ENCODE measurements at regions not wholly inside any gene's neighbourhood (a gene's known extent, or its start where the extent isn't known, plus 50 kb on each side); places are given as distances from the start of the nearest gene placed in this dataset.

DNA sequence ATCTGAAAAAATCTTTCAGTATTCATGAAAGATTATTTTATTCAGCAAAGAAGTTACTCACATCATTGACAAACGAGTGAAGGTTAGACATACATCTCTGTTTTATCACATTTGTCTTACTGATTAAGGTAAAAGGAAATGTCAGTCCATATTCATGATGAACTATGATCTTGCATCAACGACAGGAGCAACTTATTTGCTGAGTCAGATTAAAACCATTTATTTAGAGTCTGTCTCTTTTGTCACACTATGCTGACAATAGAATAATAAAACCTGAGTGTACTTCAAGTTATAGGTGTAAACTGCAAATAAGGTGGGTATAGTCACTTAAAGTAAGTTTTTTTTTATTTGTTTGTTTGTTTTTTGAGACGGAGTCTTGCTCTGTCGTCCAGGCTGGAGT lies 216.5 kb upstream of the SEMA3C start:
- no peaks in the 10 kb centered on the region for H3K4me1 ChIP-seq
- no peak for TF ChIP-seq CTCF (IDR thresholded peaks at IDR 0.05)
- TF ChIP-seq POLR2A (IDR thresholded peaks at IDR 0.05) = no peak
- H3K27ac ChIP-seq = no peak overlapping the region
- DNase-seq = no peak
- intact Hi-C loops (cut with DNase I) = no loop called here
- no peaks in the 10 kb centered on the region for H3K36me3 ChIP-seq
- no peaks in the 10 kb centered on the region for H3K27me3 ChIP-seq
- H3K9me3 ChIP-seq = no peaks in the 10 kb centered on the region
- no peak overlapping the region for H3K4me3 ChIP-seq (replicated peaks in 1 of 3)
- WGBS, 2 donors = 83 to 86% methylated on average over 4 of the region's 4 CpGs

DNA sequence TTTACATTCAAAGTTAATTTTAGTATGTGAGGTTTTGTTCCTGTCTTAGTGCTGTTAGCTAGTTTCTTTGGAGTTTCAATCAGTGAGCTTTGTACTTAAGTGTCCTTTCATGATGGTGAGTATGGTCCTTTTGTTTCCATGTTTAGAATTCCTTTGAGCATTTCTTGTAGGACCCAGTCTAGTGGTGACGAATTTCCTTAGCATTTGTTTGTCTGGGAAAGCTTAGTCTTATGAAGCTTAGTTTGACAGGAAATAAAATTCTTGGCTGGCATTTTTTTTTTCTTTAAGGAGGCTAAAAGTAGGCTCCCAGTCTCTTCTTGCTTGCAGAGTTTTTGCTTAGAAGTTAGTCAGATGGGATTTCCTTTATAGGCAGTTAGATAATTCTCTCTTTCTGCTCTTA lies 209.2 kb upstream of the SEMA3C start:
- 82 to 86% methylated on average over 1 of the region's 1 CpG for WGBS, 2 donors
- TF ChIP-seq CTCF (IDR thresholded peaks at IDR 0.05) = no peak
- TF ChIP-seq POLR2A (IDR thresholded peaks at IDR 0.05) = no peak
- intact Hi-C loops (cut with DNase I) = no loop called here
- H3K27me3 ChIP-seq = no peaks in the 10 kb centered on the region
- no peak for DNase-seq
- no peak overlapping the region for H3K27ac ChIP-seq
- no peaks in the 10 kb centered on the region for H3K4me1 ChIP-seq
- no peaks in the 10 kb centered on the region for H3K36me3 ChIP-seq
- no peaks in the 10 kb centered on the region for H3K9me3 ChIP-seq
- no peak overlapping the region for H3K4me3 ChIP-seq (replicated peaks in 1 of 3)

DNA sequence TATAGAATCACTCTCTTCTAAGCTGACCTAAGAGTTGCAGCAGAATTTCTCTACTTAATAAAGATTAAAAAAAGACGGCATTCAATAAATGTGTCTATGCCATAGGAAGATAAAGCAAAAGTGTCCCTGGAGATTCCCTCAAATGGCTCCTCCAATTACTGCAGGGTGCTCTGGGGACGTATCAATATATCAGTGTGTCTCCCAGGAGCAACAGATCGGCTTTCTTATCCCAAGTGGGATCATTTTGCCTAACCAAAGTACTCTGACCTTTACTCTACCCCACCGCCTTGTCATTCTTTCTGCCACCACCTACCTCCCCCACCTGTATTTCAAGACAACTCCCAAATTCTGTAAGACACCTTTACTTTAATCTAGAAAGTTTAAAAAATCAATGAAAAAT lies 202.0 kb upstream of the SEMA3C start:
- intact Hi-C loops (cut with DNase I) = no loop called here
- H3K9me3 ChIP-seq = no peaks in the 10 kb centered on the region
- H3K27ac ChIP-seq = no peak overlapping the region
- H3K36me3 ChIP-seq = no peaks in the 10 kb centered on the region
- no peak for TF ChIP-seq POLR2A (IDR thresholded peaks at IDR 0.05)
- TF ChIP-seq CTCF (IDR thresholded peaks at IDR 0.05) = no peak
- WGBS, 2 donors = 65 to 69% methylated on average over 4 of the region's 4 CpGs
- DNase-seq = no peak
- no peaks in the 10 kb centered on the region for H3K27me3 ChIP-seq
- H3K4me1 ChIP-seq = no peaks in the 10 kb centered on the region
- H3K4me3 ChIP-seq (replicated peaks in 1 of 3) = no peak overlapping the region

DNA sequence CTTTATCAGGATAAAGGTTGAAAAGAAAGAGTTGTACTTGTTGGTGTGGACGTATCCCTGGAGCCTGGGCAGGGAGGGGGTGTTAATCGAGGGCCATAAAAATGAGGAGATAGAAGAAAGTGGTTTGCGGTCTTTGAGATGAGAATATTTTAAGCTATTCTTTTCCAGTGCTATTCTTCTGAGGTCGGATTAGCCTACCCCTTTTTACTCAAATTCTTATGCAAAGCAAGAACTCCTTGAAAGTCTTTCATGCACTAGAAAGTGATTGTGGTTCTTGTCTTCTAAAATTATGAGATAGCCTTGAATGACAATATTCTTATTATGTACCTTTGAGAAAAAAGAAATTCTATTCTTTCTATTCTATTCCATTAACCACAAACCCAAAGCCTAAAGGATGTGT lies 201.3 kb upstream of the SEMA3C start:
- H3K27ac ChIP-seq = no peak overlapping the region
- no peaks in the 10 kb centered on the region for H3K4me1 ChIP-seq
- H3K9me3 ChIP-seq = no peaks in the 10 kb centered on the region
- TF ChIP-seq CTCF (IDR thresholded peaks at IDR 0.05) (no peak), POLR2A (IDR thresholded peaks at IDR 0.05) (no peak)
- intact Hi-C loops (cut with DNase I) = no loop called here
- H3K27me3 ChIP-seq = no peaks in the 10 kb centered on the region
- DNase-seq = no peak
- no peak overlapping the region for H3K4me3 ChIP-seq (replicated peaks in 1 of 3)
- H3K36me3 ChIP-seq = no peaks in the 10 kb centered on the region
- WGBS, 2 donors = 87 to 92% methylated on average over 4 of the region's 4 CpGs

DNA sequence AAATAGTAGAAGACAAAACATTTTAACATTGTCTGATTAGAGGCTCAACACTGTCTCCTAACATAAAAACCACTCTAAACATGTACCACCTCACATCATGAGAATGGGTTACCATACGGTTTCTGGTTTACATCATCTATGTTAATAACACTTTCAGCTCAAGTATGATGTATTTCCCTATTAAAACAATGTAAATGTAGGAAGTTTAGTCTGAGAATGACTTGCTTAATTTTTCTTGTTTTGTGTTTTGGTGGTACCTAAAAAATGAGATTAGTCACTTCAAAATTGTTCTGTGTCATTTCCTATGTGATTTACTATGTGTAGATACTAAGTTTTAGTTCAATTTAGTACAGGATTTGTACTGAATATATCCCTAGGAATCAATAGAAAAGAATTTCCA lies 195.8 kb upstream of the SEMA3C start:
- DNase-seq = no peak
- intact Hi-C loops (cut with DNase I) = no loop called here
- Histone ChIP-seq H3K4me3 (replicated peaks in 1 of 3) (no peak overlapping the region), H3K36me3 (no peaks in the 10 kb centered on the region), H3K4me1 (no peaks in the 10 kb centered on the region), H3K27me3 (no peaks in the 10 kb centered on the region), H3K9me3 (no peaks in the 10 kb centered on the region), H3K27ac (no peak overlapping the region)
- 89 to 95% methylated on average over 1 of the region's 1 CpG for WGBS, 2 donors
- no peak for TF ChIP-seq POLR2A (IDR thresholded peaks at IDR 0.05)
- TF ChIP-seq CTCF (IDR thresholded peaks at IDR 0.05) = no peak

Data from thyroid gland (tissue), 4 donors.